Head of caudate nucleus (tissue), 42 donors: ENCODE measurements at regions not wholly inside any gene's neighbourhood (a gene's known extent, or its start where the extent isn't known, plus 50 kb on each side); places are given as distances from the start of the nearest gene placed in this dataset.
A peak's percentile ranks its signal among the peaks of the same experiment; 100 is the strongest.
"Not testable (repeated sequence)": the region's sequence is repeated elsewhere in the genome, so short reads cannot be mapped to it uniquely, and the experiment has no call there.

Source experiments
- DNase-seq, 42 donors: peaks; one replicate each; pipeline versions ENCODE4 v3.0.0 to v3.0.0-alpha.2; 2020 to 2021; ENCODE audit warnings: mixed read lengths in 7 of 42
- intact Hi-C: fragments of 100-400 bp; cut with DNase I; formaldehyde crosslinking; loops from one replicate; pipeline ENCODE4 v1.15.0; 2022

- peak in 2 of 42 donors; percentile 1 to 9 for DNase-seq
- intact Hi-C loops: no loop called here
These were observed 177.7 kb downstream of the TMEM132E start for GRCh38 chr17:34757106-34757505.

GRCh38 chr17:34756637-34757021, 177.2 kb downstream of the TMEM132E start:
- intact Hi-C loops: no loop called here
- peak in 27 of 42 donors; percentile 3 to 79 (median 28) for DNase-seq

DNA sequence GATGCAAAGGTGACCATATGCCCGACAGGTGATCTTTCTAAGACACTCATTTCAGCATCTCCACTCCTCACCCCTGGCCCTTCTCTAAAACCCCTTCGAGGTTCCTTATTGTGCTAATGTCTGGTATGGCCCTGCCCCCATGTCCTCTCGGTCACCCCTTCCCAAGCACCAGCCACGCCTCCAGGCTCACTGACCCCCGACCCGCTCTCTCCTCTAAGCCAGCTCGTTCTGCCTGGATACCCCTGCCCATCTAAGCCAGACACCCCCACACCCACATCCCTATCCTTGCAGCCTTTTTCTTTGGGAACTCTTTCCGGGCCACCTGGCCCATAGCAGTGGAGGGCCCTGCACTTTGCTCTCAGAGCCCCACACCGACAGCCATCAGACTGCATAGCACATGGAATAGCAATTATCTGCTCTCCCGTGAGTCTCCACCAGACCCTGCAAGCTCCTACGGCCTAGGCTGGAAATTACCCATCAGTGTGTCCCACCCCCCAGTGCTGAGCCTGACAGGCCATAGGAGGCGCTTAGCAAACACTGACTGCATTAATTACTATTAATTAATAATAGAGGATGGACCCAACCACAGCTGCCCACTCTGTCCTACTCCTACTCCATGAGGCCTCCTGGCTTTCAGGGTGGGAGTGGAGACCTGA, 176.7 kb downstream of the TMEM132E start:
- intact Hi-C loops: no loop called here

DNA sequence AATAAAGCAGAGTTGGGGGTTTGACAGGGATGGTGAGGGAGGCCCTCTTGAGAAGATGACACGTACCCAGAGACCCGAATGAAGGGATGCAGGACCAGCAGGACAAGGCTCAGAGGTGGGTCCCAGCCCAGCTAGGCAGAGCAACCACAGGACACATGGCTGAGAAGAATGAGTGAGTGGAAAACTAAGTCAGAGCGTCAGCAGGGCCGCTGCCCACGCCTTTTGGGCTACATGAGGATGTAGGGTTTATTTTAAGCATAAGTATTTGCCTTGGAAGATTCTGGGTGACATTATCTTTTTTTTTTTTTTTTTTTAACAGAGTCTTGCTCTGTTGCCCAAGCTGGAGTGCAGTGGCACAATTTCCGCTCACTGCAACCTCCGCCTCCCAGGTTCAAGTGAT, 176.0 kb downstream of the TMEM132E start:
- intact Hi-C loops: no loop called here
- DNase-seq: peak in 34 of 42 donors; percentile 6 to 68 (median 33)

More for the DNA sequence above, 176.7 kb downstream of the TMEM132E start:
- peak in 2 of 42 donors; percentile 7 to 16 for DNase-seq

DNA sequence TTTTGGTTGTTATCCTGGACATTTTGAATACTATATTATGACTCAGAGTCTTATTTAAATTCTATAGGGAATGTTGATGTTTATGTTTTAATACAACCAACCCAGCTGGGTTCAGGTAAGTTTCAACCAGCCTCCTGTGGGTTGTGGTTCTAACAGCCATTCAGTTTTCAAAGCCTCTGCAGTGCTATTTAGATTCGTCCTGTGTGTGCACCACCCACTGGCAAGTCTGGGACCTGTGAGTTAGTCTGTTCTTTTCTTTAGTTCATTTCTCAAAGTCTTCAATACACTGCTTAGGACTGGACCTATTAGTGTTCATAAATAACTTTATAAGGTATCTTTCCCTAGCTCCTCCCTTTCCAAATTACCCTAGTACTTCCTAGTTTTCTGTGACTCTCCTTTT, 170.6 kb downstream of the TMEM132E start:
- DNase-seq: no peak
- intact Hi-C loops: no loop called here

- intact Hi-C loops: no loop called here
- DNase-seq: no peak
These were observed 162.6 kb downstream of the TMEM132E start for GRCh38 chr17:34741967-34742366.

- DNase-seq: peak in 6 of 42 donors; percentile 17 to 38 (median 22)
- intact Hi-C loops: no loop called here
These were observed 161.5 kb downstream of the TMEM132E start for GRCh38 chr17:34740565-34741520.

DNA sequence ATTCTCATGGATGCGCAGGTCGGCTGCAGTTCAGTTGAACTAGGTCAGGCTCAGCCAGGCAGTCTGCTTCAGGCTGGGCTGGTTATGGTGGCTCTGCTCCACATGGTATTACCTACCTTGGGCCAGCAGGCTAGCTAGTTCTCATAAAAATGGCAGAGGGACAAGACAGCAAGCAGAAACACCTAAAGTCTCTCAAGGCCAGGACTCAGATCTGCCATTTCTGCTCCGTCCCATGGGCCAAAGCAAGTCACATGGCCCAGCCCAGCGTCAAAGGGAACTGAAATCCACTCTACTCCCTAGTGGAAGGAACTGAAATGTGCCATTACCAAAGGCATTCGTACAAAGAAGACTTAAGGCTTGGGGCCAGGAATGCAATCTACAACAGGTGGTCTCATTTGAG, 160.0 kb downstream of the TMEM132E start:
- peak in 1 of 42 donors; percentile 8 for DNase-seq
- intact Hi-C loops: no loop called here

DNA sequence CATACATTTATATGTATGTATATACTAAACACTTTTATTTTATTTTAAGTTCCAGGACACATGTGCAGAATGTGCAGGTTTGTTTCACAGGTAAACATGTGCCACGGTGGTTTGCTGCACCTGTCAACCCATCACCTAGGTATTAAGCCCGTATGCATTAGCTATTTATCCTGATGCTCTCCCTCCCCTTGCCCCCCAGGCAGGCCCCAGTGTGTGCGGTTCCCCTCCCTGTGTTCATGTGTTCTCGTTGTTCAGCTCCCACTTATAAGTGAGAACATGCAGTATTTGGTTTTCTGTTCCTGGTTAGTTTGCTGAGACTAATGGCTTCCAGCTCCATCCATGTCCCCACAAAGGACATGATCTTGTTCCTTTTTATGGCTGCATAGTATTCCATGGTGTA, 158.3 kb downstream of the TMEM132E start:
- intact Hi-C loops: not testable (repeated sequence)
- DNase-seq: peak in 2 of 42 donors; percentile 2 to 10

DNA sequence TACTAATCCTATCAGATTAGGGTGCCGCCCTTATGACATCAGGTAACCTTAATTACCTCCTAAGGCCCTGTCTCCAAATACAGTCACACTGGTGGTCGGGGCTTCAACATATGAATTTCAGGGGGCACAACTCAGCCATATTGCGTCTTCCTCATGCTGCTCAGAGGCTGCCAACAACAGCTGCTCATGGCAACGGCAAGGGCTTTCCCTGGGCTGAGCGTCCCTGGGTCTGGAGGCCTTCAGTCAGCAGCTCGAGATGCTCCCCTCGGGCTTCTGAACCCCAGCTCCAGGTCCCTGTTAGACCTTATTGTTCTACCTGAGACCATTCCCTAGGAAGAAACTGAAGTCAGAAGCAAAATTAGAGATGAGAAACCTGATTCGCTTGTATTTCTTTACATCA, 157.2 kb downstream of the TMEM132E start:
- peak in 3 of 42 donors; percentile 5 to 25 (median 13) for DNase-seq
- intact Hi-C loops: no loop called here

DNA sequence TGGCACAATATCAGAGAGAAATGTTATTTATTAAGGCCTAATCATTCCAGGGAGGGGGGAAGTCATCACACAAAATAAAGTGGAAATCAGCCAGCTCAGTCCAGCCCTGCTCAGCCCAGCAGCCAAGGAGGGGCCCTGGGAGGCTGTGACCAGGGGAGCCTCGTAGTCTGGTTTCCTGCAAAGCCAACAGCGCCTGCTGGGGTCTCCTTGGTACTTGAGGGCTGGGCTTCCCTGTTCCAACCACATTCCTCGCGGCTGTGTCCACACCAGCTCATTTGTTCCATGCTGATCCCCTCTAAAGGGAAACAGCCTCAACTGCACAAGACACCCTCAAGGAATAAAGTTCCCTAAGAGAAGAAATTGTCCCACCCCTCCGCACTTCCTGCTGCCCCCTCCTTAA, 154.0 kb downstream of the TMEM132E start:
- peak in 2 of 42 donors; percentile 1 to 23 for DNase-seq
- intact Hi-C loops: no loop called here

GRCh38 chr17:34730816-34731215, 151.4 kb downstream of the TMEM132E start:
- DNase-seq: peak in 1 of 42 donors; percentile 10
- intact Hi-C loops: no loop called here

GRCh38 chr17:34728771-34729310, 149.5 kb downstream of the TMEM132E start:
- intact Hi-C loops: no loop called here
- peak in 2 of 42 donors; percentile 8 to 15 for DNase-seq

DNA sequence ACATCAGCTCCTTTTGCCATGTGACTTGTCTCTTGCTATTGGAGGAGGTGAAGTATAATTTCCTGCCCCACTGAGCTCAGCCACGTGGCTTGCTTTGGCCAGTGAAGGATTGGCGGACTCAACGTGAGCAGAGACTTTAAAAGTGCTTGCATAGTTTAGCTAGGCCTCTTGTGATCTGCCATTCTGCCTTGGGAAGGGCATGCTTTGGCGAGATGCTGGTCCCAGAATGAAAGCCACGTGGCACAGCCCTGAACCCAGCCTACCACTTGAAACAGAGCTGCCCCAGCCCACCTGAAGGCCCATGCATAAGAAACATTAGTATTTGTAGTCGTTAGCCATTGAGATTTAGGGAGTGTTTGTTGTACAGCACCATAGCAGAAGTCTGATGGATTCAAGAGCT, 148.2 kb downstream of the TMEM132E start:
- peak in 2 of 42 donors; percentile 5 to 7 for DNase-seq
- intact Hi-C loops: no loop called here

- intact Hi-C loops: no loop called here
- peak in 2 of 42 donors; percentile 8 to 27 for DNase-seq
These were observed 147.4 kb downstream of the TMEM132E start for GRCh38 chr17:34726536-34727384.

DNA sequence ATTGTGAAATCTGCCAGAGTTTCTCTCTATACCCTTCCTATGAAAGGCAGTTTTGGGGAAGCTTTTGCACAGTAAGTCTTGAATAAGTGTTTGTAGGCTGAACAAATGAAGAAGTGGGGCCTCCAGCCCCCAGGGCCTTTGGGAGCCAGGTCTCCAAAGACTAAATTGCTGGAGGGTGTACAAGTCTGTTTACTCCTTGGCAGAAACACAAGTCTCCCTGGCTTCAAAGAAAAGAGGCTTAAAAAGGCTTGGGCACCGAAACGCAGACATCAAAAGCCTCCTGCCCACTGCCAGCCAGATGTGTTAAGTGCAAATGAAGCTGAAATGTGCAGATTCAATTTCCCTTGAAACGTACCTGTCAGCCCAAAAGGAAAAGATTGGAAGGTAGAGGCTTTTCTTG, 146.3 kb downstream of the TMEM132E start:
- intact Hi-C loops: no loop called here
- no peak for DNase-seq

DNA sequence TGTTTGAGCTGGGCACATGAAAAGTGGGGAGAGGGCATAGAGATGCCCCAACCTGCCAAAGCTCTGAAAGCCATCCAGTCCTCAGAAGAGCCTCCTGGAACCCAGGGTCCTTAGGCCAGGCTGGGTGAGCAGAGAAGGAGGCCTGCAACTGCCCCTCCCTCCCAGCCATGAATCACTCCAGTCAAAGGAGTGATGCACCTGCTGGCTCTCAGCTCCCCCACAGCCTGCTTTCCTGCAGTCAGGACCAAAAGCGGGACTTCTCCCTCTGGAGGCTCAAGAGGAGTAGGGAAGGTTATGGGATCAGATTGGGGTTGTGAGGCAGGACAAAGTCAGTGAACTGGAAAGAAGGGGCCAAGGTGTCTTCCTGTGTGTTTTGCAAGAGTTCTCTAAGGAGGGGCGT, 145.6 kb downstream of the TMEM132E start:
- DNase-seq: peak in 1 of 42 donors; percentile 23
- intact Hi-C loops: no loop called here

- intact Hi-C loops: no loop called here
These were observed 144.5 kb downstream of the TMEM132E start for GRCh38 chr17:34723875-34724274.

GRCh38 chr17:34721326-34721725, 141.9 kb downstream of the TMEM132E start:
- peak in 40 of 42 donors; percentile 13 to 84 (median 50) for DNase-seq
- intact Hi-C loops: no loop called here

More at GRCh38 chr17:34723875-34724274, 144.5 kb downstream of the TMEM132E start:
- peak in 41 of 42 donors; percentile 33 to 94 (median 73) for DNase-seq
